GM12872 (cell line): ENCODE measurements at regions not wholly inside any gene's neighbourhood (a gene's known extent, or its start where the extent isn't known, plus 50 kb on each side); places are given as distances from the start of the nearest gene placed in this dataset.

Experiments
- CTCF ChIP-seq: IDR thresholded peaks from 3 replicates; pipeline ENCODE4 v1.5.1; 2011; ENCODE audit warnings: low read depth, mild to moderate bottlenecking, low read length, moderate library complexity; ENCODE audit not compliant: insufficient read depth

GRCh38 chr18:46397174-46397573 lies 259.8 kb downstream of the LOXHD1 start:
- TF ChIP-seq CTCF = no peak

- no peak for TF ChIP-seq CTCF
These were observed 259.0 kb downstream of the LOXHD1 start for GRCh38 chr18:46398005-46398404.

- no peak for TF ChIP-seq CTCF
These were observed 258.4 kb downstream of the LOXHD1 start for GRCh38 chr18:46398625-46399024.

GRCh38 chr18:46399303-46399702 lies 257.7 kb downstream of the LOXHD1 start:
- TF ChIP-seq CTCF = no peak

- no peak for TF ChIP-seq CTCF
These were observed 256.6 kb downstream of the LOXHD1 start for GRCh38 chr18:46400449-46400848.

GRCh38 chr18:46401486-46402070 lies 255.4 kb downstream of the LOXHD1 start:
- TF ChIP-seq CTCF = no peak

- TF ChIP-seq CTCF = no peak
These were observed 254.6 kb downstream of the LOXHD1 start for GRCh38 chr18:46402396-46402795.

GRCh38 chr18:46402945-46403344 lies 254.1 kb downstream of the LOXHD1 start:
- no peak for TF ChIP-seq CTCF
